ENCODE measurements at regions not wholly inside any gene's neighbourhood (a gene's known extent, or its start where the extent isn't known, plus 50 kb on each side); places are given as distances from the start of the nearest gene placed in this dataset.

DNA sequence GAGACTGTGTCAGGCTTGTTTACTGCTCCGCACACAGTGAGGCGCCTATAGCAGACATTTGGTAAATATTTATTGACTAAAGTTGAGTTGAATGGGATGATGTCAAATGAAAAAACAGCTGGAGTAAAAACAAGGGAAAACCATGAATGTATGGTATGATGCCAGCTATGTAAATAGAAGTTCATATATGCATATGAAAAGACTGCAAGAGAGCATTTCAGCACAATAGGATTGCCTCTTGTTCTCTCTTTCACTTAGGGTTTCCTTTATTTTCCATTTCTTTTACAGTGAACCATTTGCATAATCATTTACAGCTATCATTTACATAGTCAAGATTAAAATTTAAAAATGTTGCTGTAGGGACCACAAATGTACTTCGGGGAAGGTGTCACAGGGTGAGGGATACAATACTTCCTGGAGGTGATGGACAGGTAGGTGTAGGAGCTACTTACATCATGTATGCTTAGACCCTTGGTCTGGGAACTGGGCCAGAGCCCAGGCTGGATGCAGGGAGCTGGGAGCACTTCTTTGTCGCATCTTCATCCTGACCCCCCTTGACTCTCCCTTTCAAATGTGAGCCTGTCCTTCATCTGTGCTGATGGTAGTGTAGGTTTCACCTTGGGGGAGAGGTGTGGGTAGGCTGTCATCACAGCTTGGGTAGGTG lies 113.3 kb downstream of the UTP18 start:
- Histone ChIP-seq H3K4me3 (ENCODE audit: low read depth, low read length) (no peak overlapping the region), H3K27ac (ENCODE audit: insufficient read depth, low read length, poor library complexity, severe bottlenecking) (no peak overlapping the region), H3K36me3 (ENCODE audit: control insufficient read depth, insufficient read depth, low read length) (no peaks in the 10 kb centered on the region), H3K9me3 (ENCODE audit: control insufficient read depth in 2 of 2, low read length in 2 of 2) (no peaks in the 10 kb centered on the region), H3K27me3 (ENCODE audit: control insufficient read depth, insufficient read depth, low read length) (no peaks in the 10 kb centered on the region), H3K4me1 (ENCODE audit: control insufficient read depth, insufficient read depth, low read length, poor library complexity, severe bottlenecking) (no peaks in the 10 kb centered on the region)
- DNase-seq (no peak), ATAC-seq (ENCODE audit: low read depth in 2 of 2) (no peak)
- peaks cover 0 to 3% (median 0%) of the 10 kb centered on the region in 7 donors for H3K9me3 Mint-ChIP-seq
- H3K4me3 Mint-ChIP-seq = no peak overlapping the region
- no peaks in the 10 kb centered on the region for H3K36me3 Mint-ChIP-seq
- H3K27ac Mint-ChIP-seq = no peak overlapping the region
- no peaks in the 10 kb centered on the region for H3K27me3 Mint-ChIP-seq
- H3K4me1 Mint-ChIP-seq = peaks cover 0 to 10% (median 9%) of the 10 kb centered on the region in 4 donors

DNA sequence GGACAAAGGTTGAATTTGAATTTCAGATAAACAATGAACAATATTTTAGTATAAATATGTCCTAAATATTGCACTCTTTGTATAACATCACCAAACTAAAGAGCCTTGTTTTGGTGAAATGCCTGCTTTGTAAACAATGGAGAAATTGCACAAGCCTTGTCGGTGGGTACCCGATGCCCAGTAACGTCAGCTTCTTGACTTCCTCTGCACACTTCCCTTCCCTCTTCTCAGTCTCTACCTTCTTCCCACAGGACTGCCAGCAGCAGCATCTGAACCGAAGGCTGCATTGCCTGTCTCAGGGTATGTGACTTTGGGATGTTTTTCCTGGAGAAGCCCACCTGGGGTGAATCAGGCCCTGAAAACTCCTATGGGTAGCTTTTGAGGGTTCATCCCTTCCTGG lies 113.9 kb downstream of the UTP18 start:
- H3K36me3 ChIP-seq (ENCODE audit: control insufficient read depth, insufficient read depth, low read length) = no peaks in the 10 kb centered on the region
- no peak overlapping the region for H3K27ac Mint-ChIP-seq
- H3K4me3 Mint-ChIP-seq = no peak overlapping the region
- no peaks in the 10 kb centered on the region for H3K27me3 Mint-ChIP-seq
- no peak overlapping the region for H3K27ac ChIP-seq (ENCODE audit: insufficient read depth, low read length, poor library complexity, severe bottlenecking)
- no peaks in the 10 kb centered on the region for H3K9me3 ChIP-seq (ENCODE audit: control insufficient read depth in 2 of 2, low read length in 2 of 2)
- DNase-seq = no peak
- H3K36me3 Mint-ChIP-seq = no peaks in the 10 kb centered on the region
- H3K4me1 Mint-ChIP-seq = peaks cover 0 to 10% (median 9%) of the 10 kb centered on the region in 4 donors
- H3K4me3 ChIP-seq (ENCODE audit: low read depth, low read length) = no peak overlapping the region
- ATAC-seq (ENCODE audit: low read depth in 2 of 2) = no peak
- no peaks in the 10 kb centered on the region for H3K27me3 ChIP-seq (ENCODE audit: control insufficient read depth, insufficient read depth, low read length)
- H3K9me3 Mint-ChIP-seq = peaks cover 0 to 3% (median 0%) of the 10 kb centered on the region in 7 donors
- no peaks in the 10 kb centered on the region for H3K4me1 ChIP-seq (ENCODE audit: control insufficient read depth, insufficient read depth, low read length, poor library complexity, severe bottlenecking)

DNA sequence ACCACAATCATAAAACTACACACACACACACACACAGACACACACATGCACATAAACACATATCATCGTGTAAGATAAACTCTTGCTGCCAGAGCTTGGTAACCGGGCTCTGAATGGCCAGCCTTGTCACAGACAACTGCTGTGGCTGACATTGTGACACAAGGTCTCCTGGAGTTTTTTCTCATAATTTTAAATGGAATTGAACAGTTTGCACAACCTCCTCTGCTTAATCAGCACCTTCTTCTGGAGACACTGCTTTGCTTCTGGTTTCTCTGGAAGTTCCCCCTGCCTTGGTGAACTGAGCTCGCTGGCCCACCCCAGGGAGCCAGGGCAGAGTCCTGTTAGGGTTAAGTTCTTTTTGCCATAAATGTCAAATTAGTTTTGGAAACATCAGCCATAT lies 115.4 kb downstream of the UTP18 start:
- H3K27ac Mint-ChIP-seq = no peak overlapping the region
- H3K27me3 ChIP-seq (ENCODE audit: control insufficient read depth, insufficient read depth, low read length) = no peaks in the 10 kb centered on the region
- DNase-seq (no peak), ATAC-seq (ENCODE audit: low read depth in 2 of 2) (no peak)
- no peaks in the 10 kb centered on the region for H3K4me1 ChIP-seq (ENCODE audit: control insufficient read depth, insufficient read depth, low read length, poor library complexity, severe bottlenecking)
- H3K27me3 Mint-ChIP-seq = no peaks in the 10 kb centered on the region
- no peaks in the 10 kb centered on the region for H3K36me3 ChIP-seq (ENCODE audit: control insufficient read depth, insufficient read depth, low read length)
- peaks cover 0 to 10% (median 9%) of the 10 kb centered on the region in 4 donors for H3K4me1 Mint-ChIP-seq
- no peak overlapping the region for H3K27ac ChIP-seq (ENCODE audit: insufficient read depth, low read length, poor library complexity, severe bottlenecking)
- H3K4me3 Mint-ChIP-seq = no peak overlapping the region
- no peak overlapping the region for H3K4me3 ChIP-seq (ENCODE audit: low read depth, low read length)
- no peaks in the 10 kb centered on the region for H3K9me3 ChIP-seq (ENCODE audit: control insufficient read depth in 2 of 2, low read length in 2 of 2)
- H3K36me3 Mint-ChIP-seq = no peaks in the 10 kb centered on the region
- peaks cover 0 to 3% (median 0%) of the 10 kb centered on the region in 7 donors for H3K9me3 Mint-ChIP-seq

DNA sequence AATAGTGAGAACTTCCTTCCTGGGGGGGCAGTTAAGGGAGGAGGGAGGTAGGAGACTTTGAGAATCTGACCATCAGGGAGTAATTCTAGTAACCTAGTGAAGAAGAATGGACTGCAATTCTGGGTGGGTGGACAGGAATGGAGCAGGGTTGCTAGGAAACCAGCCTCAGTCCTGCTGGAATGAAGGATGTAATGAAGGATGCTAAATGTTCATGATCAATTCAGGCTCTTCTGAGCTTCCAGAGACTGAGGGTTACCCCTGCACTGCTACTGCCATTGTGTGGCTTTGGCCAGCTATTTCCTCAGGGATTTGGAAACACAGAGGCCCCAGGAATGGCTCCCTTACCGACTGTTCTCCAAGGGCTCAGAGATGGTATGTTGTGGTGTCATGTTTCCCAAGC lies 116.4 kb downstream of the UTP18 start:
- Histone ChIP-seq H3K27ac (ENCODE audit: insufficient read depth, low read length, poor library complexity, severe bottlenecking) (no peak overlapping the region), H3K4me3 (ENCODE audit: low read depth, low read length) (no peak overlapping the region), H3K9me3 (ENCODE audit: control insufficient read depth in 2 of 2, low read length in 2 of 2) (no peaks in the 10 kb centered on the region), H3K4me1 (ENCODE audit: control insufficient read depth, insufficient read depth, low read length, poor library complexity, severe bottlenecking) (no peaks in the 10 kb centered on the region), H3K36me3 (ENCODE audit: control insufficient read depth, insufficient read depth, low read length) (no peaks in the 10 kb centered on the region), H3K27me3 (ENCODE audit: control insufficient read depth, insufficient read depth, low read length) (no peaks in the 10 kb centered on the region)
- Mint-ChIP-seq H3K27ac (peak overlapping the region in 1 of 3 donors; percentile 7), H3K36me3 (no peaks in the 10 kb centered on the region), H3K4me1 (peaks cover 0 to 10% (median 7%) of the 10 kb centered on the region in 4 donors), H3K27me3 (peaks cover 8% of the 10 kb centered on the region), H3K9me3 (peaks cover 0 to 3% (median 0%) of the 10 kb centered on the region in 7 donors), H3K4me3 (no peak overlapping the region)
- no peak for ATAC-seq (ENCODE audit: low read depth in 2 of 2)
- no peak for DNase-seq

DNA sequence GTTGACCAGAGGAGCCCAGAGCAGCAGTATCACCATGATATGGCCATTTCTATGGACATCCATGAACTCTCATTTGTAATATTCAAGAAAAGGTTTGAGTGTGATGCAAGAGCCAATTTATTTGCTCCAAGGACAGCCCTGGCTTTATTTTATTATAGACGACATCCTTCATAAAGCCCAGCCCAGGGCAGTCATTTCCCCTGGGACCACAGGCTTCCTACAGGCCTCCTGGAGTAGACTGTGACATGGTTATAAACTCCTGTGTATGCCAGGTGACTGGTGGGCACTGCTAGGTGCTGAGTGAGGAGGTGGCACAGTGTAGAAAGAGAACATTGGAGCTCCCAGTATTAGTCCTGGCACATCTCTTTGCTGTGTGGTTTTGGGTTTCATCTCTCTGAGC lies 120.9 kb downstream of the UTP18 start:
- H3K36me3 ChIP-seq (ENCODE audit: control insufficient read depth, insufficient read depth, low read length) = no peaks in the 10 kb centered on the region
- Mint-ChIP-seq H3K36me3 (no peaks in the 10 kb centered on the region), H3K4me3 (no peak overlapping the region), H3K27ac (no peak overlapping the region), H3K4me1 (no peaks in the 10 kb centered on the region), H3K27me3 (peaks cover 8% of the 10 kb centered on the region), H3K9me3 (peaks cover 0 to 1% (median 0%) of the 10 kb centered on the region in 7 donors)
- no peaks in the 10 kb centered on the region for H3K27me3 ChIP-seq (ENCODE audit: control insufficient read depth, insufficient read depth, low read length)
- DNase-seq = no peak
- no peak overlapping the region for H3K27ac ChIP-seq (ENCODE audit: insufficient read depth, low read length, poor library complexity, severe bottlenecking)
- H3K4me1 ChIP-seq (ENCODE audit: control insufficient read depth, insufficient read depth, low read length, poor library complexity, severe bottlenecking) = no peaks in the 10 kb centered on the region
- H3K9me3 ChIP-seq (ENCODE audit: control insufficient read depth in 2 of 2, low read length in 2 of 2) = no peaks in the 10 kb centered on the region
- H3K4me3 ChIP-seq (ENCODE audit: low read depth, low read length) = no peak overlapping the region
- no peak for ATAC-seq (ENCODE audit: low read depth in 2 of 2)

DNA sequence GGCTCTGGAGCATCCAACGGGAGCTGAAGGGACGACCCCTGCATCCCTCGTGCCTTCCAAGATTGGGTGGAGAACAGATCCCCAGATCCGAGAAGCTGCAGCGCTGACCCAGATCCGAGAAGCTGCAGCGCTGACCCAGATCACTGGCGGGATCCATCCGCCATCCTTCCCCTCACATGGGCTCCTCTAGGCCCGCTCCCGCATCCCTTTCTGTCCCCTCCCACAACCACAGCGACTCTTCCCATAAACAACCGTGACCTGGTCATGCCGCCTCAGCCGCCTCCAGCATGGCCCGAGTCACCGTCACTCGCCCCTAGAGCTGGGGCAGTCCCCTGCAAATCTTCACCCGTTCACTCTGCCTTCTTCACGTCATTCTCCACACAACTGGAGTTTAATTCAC lies 124.9 kb downstream of the UTP18 start:
- Histone ChIP-seq H3K27ac (ENCODE audit: insufficient read depth, low read length, poor library complexity, severe bottlenecking) (no peak overlapping the region), H3K4me3 (ENCODE audit: low read depth, low read length) (no peak overlapping the region), H3K9me3 (ENCODE audit: control insufficient read depth in 2 of 2, low read length in 2 of 2) (no peaks in the 10 kb centered on the region), H3K36me3 (ENCODE audit: control insufficient read depth, insufficient read depth, low read length) (no peaks in the 10 kb centered on the region), H3K4me1 (ENCODE audit: control insufficient read depth, insufficient read depth, low read length, poor library complexity, severe bottlenecking) (no peaks in the 10 kb centered on the region), H3K27me3 (ENCODE audit: control insufficient read depth, insufficient read depth, low read length) (no peaks in the 10 kb centered on the region)
- Mint-ChIP-seq H3K9me3 (peaks cover 0 to 1% (median 0%) of the 10 kb centered on the region in 7 donors), H3K4me1 (no peaks in the 10 kb centered on the region), H3K36me3 (no peaks in the 10 kb centered on the region), H3K27ac (no peak overlapping the region), H3K27me3 (peaks cover 8% of the 10 kb centered on the region), H3K4me3 (no peak overlapping the region)
- no peak for DNase-seq
- ATAC-seq (ENCODE audit: low read depth in 2 of 2) = no peak

DNA sequence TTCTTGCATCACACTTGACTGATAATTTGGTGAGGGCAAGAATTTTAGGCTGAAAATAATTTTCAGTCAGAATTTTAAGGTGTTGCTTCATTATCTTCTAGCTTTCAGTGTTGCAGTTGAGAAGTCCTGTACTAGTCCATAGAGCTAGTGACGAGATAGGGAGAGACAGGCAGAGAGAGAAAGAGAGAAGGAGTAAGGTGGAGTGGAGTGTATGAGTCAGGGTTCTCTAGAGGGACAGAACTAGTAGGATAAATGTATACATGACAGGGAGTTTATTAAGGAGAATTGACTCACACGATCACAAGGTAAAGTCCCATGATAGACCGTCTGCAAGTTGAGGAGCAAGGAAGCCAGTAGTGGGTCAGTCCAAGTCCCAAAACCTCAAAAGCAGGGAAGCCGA lies 127.2 kb downstream of the UTP18 start:
- no peak for ATAC-seq (ENCODE audit: low read depth in 2 of 2)
- no peaks in the 10 kb centered on the region for H3K36me3 ChIP-seq (ENCODE audit: control insufficient read depth, insufficient read depth, low read length)
- Mint-ChIP-seq H3K27me3 (no peaks in the 10 kb centered on the region), H3K27ac (no peak overlapping the region), H3K9me3 (peaks cover 0 to 1% (median 0%) of the 10 kb centered on the region in 7 donors), H3K4me1 (no peaks in the 10 kb centered on the region), H3K4me3 (no peak overlapping the region), H3K36me3 (no peaks in the 10 kb centered on the region)
- H3K9me3 ChIP-seq (ENCODE audit: control insufficient read depth in 2 of 2, low read length in 2 of 2) = no peaks in the 10 kb centered on the region
- no peak overlapping the region for H3K27ac ChIP-seq (ENCODE audit: insufficient read depth, low read length, poor library complexity, severe bottlenecking)
- H3K4me3 ChIP-seq (ENCODE audit: low read depth, low read length) = no peak overlapping the region
- DNase-seq = no peak
- no peaks in the 10 kb centered on the region for H3K4me1 ChIP-seq (ENCODE audit: control insufficient read depth, insufficient read depth, low read length, poor library complexity, severe bottlenecking)
- H3K27me3 ChIP-seq (ENCODE audit: control insufficient read depth, insufficient read depth, low read length) = no peaks in the 10 kb centered on the region

DNA sequence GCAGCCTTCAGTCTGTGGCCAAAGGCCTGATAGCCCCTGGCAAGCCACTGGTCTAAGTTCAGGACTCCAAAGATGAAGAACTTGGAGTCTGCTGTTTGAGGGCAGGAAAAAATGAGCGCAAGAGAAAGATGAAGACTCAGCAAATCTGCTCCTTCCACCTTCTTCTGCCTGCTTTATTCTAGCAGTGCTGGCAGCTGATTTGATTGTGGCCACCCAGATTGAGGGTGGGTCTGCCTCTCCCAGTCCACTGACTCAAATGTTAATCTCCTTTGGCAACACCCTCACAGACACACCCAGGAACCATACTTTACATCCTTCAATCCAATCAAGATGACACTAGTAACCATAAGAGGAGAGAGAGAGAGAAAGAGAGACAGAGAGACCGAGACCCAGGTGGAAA lies 127.6 kb downstream of the UTP18 start:
- Histone ChIP-seq H3K9me3 (ENCODE audit: control insufficient read depth in 2 of 2, low read length in 2 of 2) (no peaks in the 10 kb centered on the region), H3K4me1 (ENCODE audit: control insufficient read depth, insufficient read depth, low read length, poor library complexity, severe bottlenecking) (no peaks in the 10 kb centered on the region), H3K4me3 (ENCODE audit: low read depth, low read length) (no peak overlapping the region), H3K36me3 (ENCODE audit: control insufficient read depth, insufficient read depth, low read length) (no peaks in the 10 kb centered on the region), H3K27ac (ENCODE audit: insufficient read depth, low read length, poor library complexity, severe bottlenecking) (no peak overlapping the region), H3K27me3 (ENCODE audit: control insufficient read depth, insufficient read depth, low read length) (no peaks in the 10 kb centered on the region)
- peak overlapping the region in 1 of 3 donors; percentile 21 for H3K27ac Mint-ChIP-seq
- H3K9me3 Mint-ChIP-seq = peaks cover 0 to 1% (median 0%) of the 10 kb centered on the region in 7 donors
- no peak overlapping the region for H3K4me3 Mint-ChIP-seq
- H3K27me3 Mint-ChIP-seq = no peaks in the 10 kb centered on the region
- no peaks in the 10 kb centered on the region for H3K36me3 Mint-ChIP-seq
- ATAC-seq (ENCODE audit: low read depth in 2 of 2) = no peak
- no peak for DNase-seq
- no peaks in the 10 kb centered on the region for H3K4me1 Mint-ChIP-seq
